Stomach smooth muscle (tissue), 2 donors: ENCODE measurements at regions not wholly inside any gene's neighbourhood (a gene's known extent, or its start where the extent isn't known, plus 50 kb on each side); places are given as distances from the start of the nearest gene placed in this dataset.
"Not testable (repeated sequence)": the region's sequence is repeated elsewhere in the genome, so short reads cannot be mapped to it uniquely, and the experiment has no call there.

Experiments used
- H3K27ac ChIP-seq: one replicate; pipeline ENCODE4 v1.7.0; 2013; ENCODE audit warnings: mild to moderate bottlenecking, low read length, inconsistent platforms
- H3K27me3 ChIP-seq, 2 donors: one replicate each; pipeline ENCODE4 v1.7.0; 2013; ENCODE audit warnings: low read length in 2 of 2; ENCODE audit not compliant: insufficient read depth in 2 of 2, control insufficient read depth in 1 of 2
- H3K36me3 ChIP-seq, 2 donors: one replicate each; pipeline ENCODE4 v1.7.0; 2013; ENCODE audit warnings: low read length in 2 of 2; ENCODE audit not compliant: control insufficient read depth in 2 of 2, insufficient read depth in 2 of 2
- H3K4me1 ChIP-seq: one replicate; pipeline ENCODE4 v1.7.0; 2013; ENCODE audit warnings: low read length; ENCODE audit not compliant: control insufficient read depth, insufficient read depth
- H3K4me3 ChIP-seq, 2 donors: one replicate each; pipeline ENCODE4 v1.7.0; 2013; ENCODE audit warnings: low read length in 2 of 2
- H3K9ac ChIP-seq, 2 donors: one replicate each; pipeline ENCODE4 v1.7.0; 2013; ENCODE audit warnings: low read length in 2 of 2, mild to moderate bottlenecking in 1 of 2
- H3K9me3 ChIP-seq, 2 donors: one replicate each; pipeline ENCODE4 v1.7.0; 2013; ENCODE audit warnings: low read length in 2 of 2; ENCODE audit not compliant: control insufficient read depth in 2 of 2
- donor health status: healthy.
- donor health status: Pancreatic carcinoma.

DNA sequence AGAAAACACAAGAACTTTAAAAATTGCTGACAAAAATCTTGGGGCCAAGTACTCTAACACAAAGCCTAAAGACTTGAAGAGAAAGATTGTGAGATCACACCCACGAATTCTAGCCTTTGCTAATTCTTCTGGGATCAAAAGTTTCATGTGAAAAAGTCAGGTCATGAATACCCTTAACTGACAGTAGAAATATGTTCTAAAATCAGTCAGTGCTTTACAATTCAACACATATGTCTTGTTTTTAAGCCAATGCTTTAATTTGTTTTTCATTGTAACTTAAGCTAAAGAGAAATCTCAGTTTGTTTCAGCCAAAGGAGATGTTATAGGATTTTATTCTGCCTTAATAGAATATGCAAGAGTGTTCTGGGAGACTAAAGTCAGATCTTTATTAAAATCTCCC is 78.2 kb upstream of the PLEKHG1 start:
- Histone ChIP-seq H3K9me3 (no peaks in the 10 kb centered on the region), H3K36me3 (no peaks in the 10 kb centered on the region), H3K27ac (no peak overlapping the region), H3K4me1 (no peaks in the 10 kb centered on the region), H3K27me3 (no peaks in the 10 kb centered on the region), H3K4me3 (no peak overlapping the region), H3K9ac (no peak overlapping the region)

DNA sequence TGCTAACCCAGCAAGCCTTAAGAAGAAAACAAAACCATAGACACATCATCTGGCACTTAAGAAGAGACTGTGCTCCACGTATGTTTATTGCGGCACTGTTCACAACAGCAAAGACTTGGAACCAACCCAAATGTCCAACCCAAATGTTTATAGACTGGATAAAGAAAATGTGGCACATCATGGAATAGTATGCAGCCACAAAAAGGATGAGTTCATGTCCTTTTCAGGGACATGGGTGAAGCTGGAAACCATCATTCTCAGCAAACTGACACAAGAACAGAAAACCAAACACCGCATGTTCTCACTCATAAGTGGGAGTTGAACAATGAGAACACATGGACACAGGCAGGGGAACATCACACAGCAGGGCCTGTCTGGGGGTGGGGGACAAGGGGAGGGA is 76.5 kb upstream of the PLEKHG1 start:
- not testable (repeated sequence) for H3K4me3 ChIP-seq, H3K36me3 ChIP-seq, H3K4me1 ChIP-seq, H3K9ac ChIP-seq, H3K27ac ChIP-seq, H3K9me3 ChIP-seq, H3K27me3 ChIP-seq

DNA sequence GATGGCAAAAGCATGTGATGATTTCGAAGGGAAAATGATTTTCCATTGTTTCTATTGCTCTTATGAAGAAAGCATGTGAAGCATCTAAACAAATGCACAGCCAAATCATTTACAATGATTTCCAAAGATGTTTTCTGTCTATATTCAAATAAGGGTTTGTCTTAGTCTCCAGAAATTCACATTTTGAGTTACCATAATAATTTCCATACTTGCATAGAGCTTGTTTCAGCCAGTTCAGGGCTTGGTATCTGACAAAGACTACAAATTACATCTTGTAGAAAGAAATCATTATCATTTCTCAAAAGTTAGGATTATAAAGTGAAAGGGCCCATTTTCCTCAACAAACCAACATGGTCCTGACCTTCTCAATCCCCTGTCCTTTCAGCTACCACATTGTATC is 74.4 kb upstream of the PLEKHG1 start:
- Histone ChIP-seq H3K36me3 (no peaks in the 10 kb centered on the region), H3K9me3 (no peaks in the 10 kb centered on the region), H3K4me1 (peaks cover 12% of the 10 kb centered on the region)

DNA sequence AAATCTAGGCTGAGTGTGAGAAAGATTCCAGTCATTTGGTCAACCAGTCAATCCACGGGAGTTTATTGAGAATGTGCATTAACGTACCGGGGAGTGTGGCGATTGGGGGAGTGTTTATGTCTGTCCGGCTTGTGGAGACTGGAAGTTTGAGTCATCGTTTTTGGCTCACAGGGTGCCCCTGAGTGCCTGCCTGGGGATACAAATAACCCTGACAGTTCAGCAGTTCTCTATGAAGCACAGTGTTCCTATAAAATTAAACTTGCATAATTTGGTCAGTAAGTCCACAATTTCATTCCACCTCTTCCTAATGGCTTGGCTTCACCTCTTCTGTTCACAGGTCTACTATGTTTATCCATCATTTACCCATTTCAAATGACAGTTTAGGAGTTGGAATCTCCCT is 72.6 kb upstream of the PLEKHG1 start:
- H3K9me3 ChIP-seq: no peaks in the 10 kb centered on the region
- H3K4me1 ChIP-seq: peaks cover 12% of the 10 kb centered on the region
- no peak overlapping the region for H3K9ac ChIP-seq
- H3K27ac ChIP-seq: no peak overlapping the region
- H3K27me3 ChIP-seq: no peaks in the 10 kb centered on the region
- H3K36me3 ChIP-seq: no peaks in the 10 kb centered on the region
- peak overlapping the region in 1 of 2 donors; percentile 22 for H3K4me3 ChIP-seq

More for the DNA sequence above, 74.4 kb upstream of the PLEKHG1 start:
- H3K9ac ChIP-seq: no peak overlapping the region
- H3K27ac ChIP-seq: no peak overlapping the region
- no peaks in the 10 kb centered on the region for H3K27me3 ChIP-seq
- H3K4me3 ChIP-seq: no peak overlapping the region

DNA sequence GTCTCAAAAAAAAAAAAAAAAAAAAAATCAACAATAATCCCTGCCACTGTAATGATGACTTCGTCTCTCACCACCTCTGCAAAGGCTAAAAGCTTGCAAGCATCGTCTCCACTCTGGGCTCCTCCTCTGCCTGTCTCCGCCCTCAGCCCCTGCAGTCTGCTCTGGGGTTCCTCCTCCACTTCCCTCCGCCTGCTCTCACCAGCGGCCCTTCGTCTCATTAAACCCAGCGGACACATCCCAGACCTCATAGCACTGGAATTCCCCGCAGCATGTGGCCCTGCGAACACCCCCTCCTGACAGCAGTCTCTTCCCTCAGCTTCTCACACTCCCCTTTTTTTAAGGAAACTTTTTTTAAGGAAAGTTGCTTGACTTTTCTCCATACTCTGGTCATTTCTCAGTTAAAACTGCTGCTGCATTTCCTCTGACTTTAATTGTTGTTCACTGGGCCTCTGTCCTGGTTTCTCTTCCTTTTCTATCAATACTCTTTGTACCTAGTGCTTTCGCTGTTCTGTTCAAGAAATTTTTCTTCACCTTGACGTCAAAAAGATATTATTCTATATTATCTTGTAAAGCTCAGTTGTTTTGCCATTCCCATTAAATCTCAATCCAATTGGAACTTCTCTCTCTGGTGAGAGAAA is 70.9 kb upstream of the PLEKHG1 start:
- Histone ChIP-seq H3K27me3 (no peaks in the 10 kb centered on the region), H3K4me3 (no peak overlapping the region), H3K9me3 (no peaks in the 10 kb centered on the region), H3K36me3 (no peaks in the 10 kb centered on the region), H3K9ac (peak overlapping the region in 1 of 2 donors; percentile 18), H3K27ac (no peak overlapping the region), H3K4me1 (peaks cover 12% of the 10 kb centered on the region)

DNA sequence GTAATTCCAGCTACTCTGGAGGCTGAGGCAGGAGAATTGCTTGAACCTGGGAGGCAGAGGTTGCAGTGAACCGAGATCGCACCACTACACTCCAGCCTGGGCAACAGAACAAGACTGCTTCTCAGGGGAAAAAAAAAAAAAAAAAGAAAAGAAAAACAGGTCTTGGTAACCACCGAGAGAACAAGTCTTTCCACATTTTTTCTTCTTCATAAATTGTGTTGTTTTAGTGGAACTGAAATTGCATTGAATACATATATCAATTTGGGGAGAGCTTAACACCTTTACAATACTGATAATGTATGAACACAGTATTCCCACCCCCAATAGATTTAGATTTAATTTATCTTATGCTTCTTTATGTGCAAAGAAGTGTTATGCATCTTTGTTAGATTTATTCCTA is 70.0 kb upstream of the PLEKHG1 start:
- H3K4me3 ChIP-seq: no peak overlapping the region
- no peaks in the 10 kb centered on the region for H3K27me3 ChIP-seq
- peaks cover 12% of the 10 kb centered on the region for H3K4me1 ChIP-seq
- no peak overlapping the region for H3K27ac ChIP-seq
- no peaks in the 10 kb centered on the region for H3K36me3 ChIP-seq
- no peak overlapping the region for H3K9ac ChIP-seq
- H3K9me3 ChIP-seq: no peaks in the 10 kb centered on the region

DNA sequence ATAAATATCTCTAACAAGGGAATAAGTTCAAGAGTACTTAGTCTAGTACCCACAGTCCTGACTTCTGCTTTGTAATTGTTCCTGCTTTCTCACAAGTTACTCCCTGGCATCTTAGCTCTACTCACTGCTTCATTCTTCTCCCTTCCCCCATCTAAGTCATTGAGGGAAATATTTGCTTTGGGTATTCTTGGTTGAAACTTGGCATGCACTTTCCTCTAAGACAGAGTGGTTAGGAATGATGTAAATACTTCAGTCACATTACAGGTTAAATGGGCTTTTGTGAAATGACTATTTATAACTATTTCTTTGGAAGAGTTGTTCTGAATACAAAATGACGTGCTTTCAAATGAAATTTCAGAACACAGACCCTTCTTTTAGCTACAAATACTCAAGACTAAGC is 67.7 kb upstream of the PLEKHG1 start:
- H3K27me3 ChIP-seq: no peaks in the 10 kb centered on the region
- no peak overlapping the region for H3K4me3 ChIP-seq
- H3K4me1 ChIP-seq: peaks cover 12% of the 10 kb centered on the region
- H3K9ac ChIP-seq: no peak overlapping the region
- no peaks in the 10 kb centered on the region for H3K36me3 ChIP-seq
- H3K27ac ChIP-seq: no peak overlapping the region
- no peaks in the 10 kb centered on the region for H3K9me3 ChIP-seq

DNA sequence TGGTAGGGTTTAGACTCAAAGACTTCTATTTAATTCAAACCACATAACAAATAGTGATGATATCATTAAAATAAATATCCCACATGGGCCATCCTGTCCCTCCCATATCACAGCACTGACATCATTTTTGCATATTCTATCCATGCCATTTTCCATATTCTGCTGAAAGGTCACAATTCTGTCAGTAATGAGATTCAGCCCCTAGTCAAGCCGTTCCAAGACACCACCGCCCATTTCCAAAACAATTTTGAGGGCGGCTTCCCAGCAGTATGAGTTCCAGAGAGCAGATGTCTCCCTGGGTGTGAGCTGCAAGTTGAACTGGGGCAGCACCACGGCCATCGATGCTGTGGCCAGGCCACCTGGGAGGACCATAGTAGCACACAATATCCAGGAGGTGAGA is 65.1 kb upstream of the PLEKHG1 start:
- Histone ChIP-seq H3K36me3 (no peaks in the 10 kb centered on the region), H3K4me3 (no peak overlapping the region), H3K27me3 (no peaks in the 10 kb centered on the region), H3K9ac (no peak overlapping the region), H3K9me3 (no peaks in the 10 kb centered on the region), H3K4me1 (peaks cover 11% of the 10 kb centered on the region), H3K27ac (no peak overlapping the region)

DNA sequence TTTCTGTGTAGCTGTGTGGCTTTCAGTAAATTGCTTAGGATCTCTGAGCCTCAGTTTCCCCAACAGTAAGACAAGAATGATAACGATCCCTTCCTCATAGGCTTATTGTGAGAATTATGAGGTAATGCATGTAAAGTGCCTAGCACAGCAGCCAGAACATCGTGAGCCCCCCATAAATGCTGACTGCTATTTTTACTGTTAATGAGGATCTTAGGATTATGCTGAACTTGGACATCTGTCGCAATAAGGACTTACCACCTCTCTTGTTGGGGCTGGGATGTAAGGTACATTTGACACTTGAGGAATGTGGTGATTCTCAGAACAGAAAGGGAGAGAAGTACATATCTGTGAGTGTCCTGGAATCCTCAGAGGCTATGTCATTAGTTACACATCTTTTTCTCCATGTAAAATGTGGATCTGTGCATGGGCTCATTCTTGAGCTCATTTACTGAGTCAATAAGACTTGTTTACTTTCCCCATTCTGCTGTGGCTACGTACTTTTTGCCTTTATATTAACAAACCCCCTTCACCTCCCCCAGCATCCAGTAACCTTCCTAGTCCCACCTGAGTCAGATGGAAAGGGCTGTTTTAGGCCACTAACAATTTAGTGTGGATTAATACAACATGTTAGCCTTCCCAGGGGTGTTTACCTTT is 64.4 kb upstream of the PLEKHG1 start:
- no peaks in the 10 kb centered on the region for H3K27me3 ChIP-seq
- H3K9ac ChIP-seq: no peak overlapping the region
- no peak overlapping the region for H3K4me3 ChIP-seq
- peaks cover 11% of the 10 kb centered on the region for H3K4me1 ChIP-seq
- no peaks in the 10 kb centered on the region for H3K9me3 ChIP-seq
- no peak overlapping the region for H3K27ac ChIP-seq
- H3K36me3 ChIP-seq: no peaks in the 10 kb centered on the region

DNA sequence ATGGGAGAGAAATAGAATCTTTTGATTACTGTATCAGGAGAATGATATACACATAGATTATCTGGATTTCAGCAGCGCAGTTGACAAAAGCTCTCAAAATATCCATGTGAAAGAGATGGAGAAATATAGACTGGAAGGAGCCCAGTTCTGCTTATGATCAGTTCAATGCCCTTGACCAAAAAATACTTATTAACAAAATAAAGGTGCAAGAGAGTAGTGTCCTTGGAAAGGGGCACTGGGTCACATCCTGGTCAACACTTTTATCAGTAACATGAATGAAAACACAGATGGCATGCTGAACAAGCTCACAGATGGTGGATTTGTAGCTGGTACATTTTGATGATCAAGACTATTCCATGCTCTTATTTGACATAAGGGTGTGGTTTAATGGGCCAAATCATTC is 63.9 kb upstream of the PLEKHG1 start:
- Histone ChIP-seq H3K36me3 (no peaks in the 10 kb centered on the region), H3K4me3 (no peak overlapping the region), H3K9me3 (no peaks in the 10 kb centered on the region), H3K4me1 (peaks cover 11% of the 10 kb centered on the region), H3K27me3 (no peaks in the 10 kb centered on the region), H3K9ac (no peak overlapping the region), H3K27ac (no peak overlapping the region)

DNA sequence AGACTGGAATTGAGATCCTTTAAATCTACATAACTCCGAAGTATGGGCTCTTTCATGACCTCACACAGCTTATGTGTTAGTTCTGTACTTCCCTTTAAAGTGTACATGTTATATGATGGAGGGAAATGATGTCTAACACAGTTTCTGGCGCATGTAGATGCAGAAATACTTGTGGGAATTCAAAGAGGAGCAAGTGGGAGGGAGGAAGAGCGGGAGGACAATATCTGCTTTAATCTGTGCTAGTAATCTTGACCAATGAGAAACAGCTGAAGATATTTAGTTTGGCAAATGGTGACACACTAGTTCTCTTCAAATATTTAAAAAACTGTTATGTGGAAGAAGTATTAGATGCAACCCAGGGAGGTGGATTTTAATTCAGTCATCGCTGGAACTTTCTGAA is 62.9 kb upstream of the PLEKHG1 start:
- Histone ChIP-seq H3K4me3 (no peak overlapping the region), H3K27ac (peak overlapping the region; percentile 37), H3K9ac (no peak overlapping the region)

More for the DNA sequence above, 62.9 kb upstream of the PLEKHG1 start:
- no peaks in the 10 kb centered on the region for H3K36me3 ChIP-seq
- H3K4me1 ChIP-seq: peaks cover 11% of the 10 kb centered on the region
- no peaks in the 10 kb centered on the region for H3K27me3 ChIP-seq
- no peaks in the 10 kb centered on the region for H3K9me3 ChIP-seq
